Mesenchymal stem cell (in vitro differentiated cells and primary cell): ENCODE measurements at regions not wholly inside any gene's neighbourhood (a gene's known extent, or its start where the extent isn't known, plus 50 kb on each side); places are given as distances from the start of the nearest gene placed in this dataset.

Experiments
- DNase-seq: peaks from one replicate; pipeline ENCODE4 v3.0.0-alpha.2; 2013
- H2AFZ ChIP-seq: one replicate; pipeline ENCODE4 v1.6.1; 2013; ENCODE audit warnings: low read depth, mild to moderate bottlenecking, control low read depth, inconsistent platforms, low read length, moderate library complexity
- H2AK5ac ChIP-seq: 2 replicates; pipeline ENCODE4 v1.6.1; 2013; ENCODE audit warnings: low read length, moderate library complexity, mild to moderate bottlenecking, inconsistent platforms; ENCODE audit not compliant: severe bottlenecking
- H2BK120ac ChIP-seq: one replicate; pipeline ENCODE4 v1.6.1; 2013; ENCODE audit warnings: low read depth, mild to moderate bottlenecking, inconsistent platforms, low read length, moderate library complexity
- H2BK12ac ChIP-seq, 2 experiments: one replicate each; pipeline ENCODE4 v1.6.1; 2013; ENCODE audit warnings: inconsistent platforms in 2 of 2, low read length in 2 of 2, mild to moderate bottlenecking in 2 of 2, moderate library complexity in 2 of 2, control low read depth in 1 of 2
- H2BK15ac ChIP-seq: one replicate; pipeline ENCODE4 v1.6.1; 2013; ENCODE audit warnings: mild to moderate bottlenecking, low read depth, inconsistent platforms; ENCODE audit not compliant: poor library complexity, severe bottlenecking
- H2BK5ac ChIP-seq: 2 replicates; pipeline ENCODE4 v1.6.1; 2013; ENCODE audit warnings: low read depth, mild to moderate bottlenecking, low read length, control low read depth, inconsistent platforms; ENCODE audit not compliant: poor library complexity, severe bottlenecking
- H3K14ac ChIP-seq, 2 experiments: one replicate each; pipeline ENCODE4 v1.6.1; 2013; ENCODE audit warnings: inconsistent platforms in 2 of 2, low read length in 2 of 2, control low read depth in 1 of 2, mild to moderate bottlenecking in 1 of 2, moderate library complexity in 1 of 2
- H3K18ac ChIP-seq, 2 experiments: one replicate each; pipeline ENCODE4 v1.6.1; 2013; ENCODE audit warnings: inconsistent platforms in 2 of 2, low read length in 2 of 2, control low read depth in 1 of 2, low read depth in 1 of 2, mild to moderate bottlenecking in 1 of 2
- H3K23ac ChIP-seq, 2 experiments: one replicate each; pipeline ENCODE4 v1.6.1; 2013; ENCODE audit warnings: inconsistent platforms in 2 of 2, low read length in 2 of 2, mild to moderate bottlenecking in 2 of 2, moderate library complexity in 2 of 2, control low read depth in 1 of 2
- H3K27ac ChIP-seq: 2 replicates; pipeline ENCODE4 v1.5.1; 2013; ENCODE audit warnings: mild to moderate bottlenecking, moderate library complexity, low read length, control low read depth, inconsistent platforms; ENCODE audit not compliant: poor library complexity, severe bottlenecking
- H3K27me3 ChIP-seq, 2 experiments: 2 replicates each; pipeline versions ENCODE4 v1.6.1 to v1.7.0; 2013; ENCODE audit warnings: low read length in 2 of 2, mild to moderate bottlenecking in 2 of 2, moderate library complexity in 2 of 2, control low read depth in 1 of 2, inconsistent platforms in 1 of 2; ENCODE audit not compliant: control insufficient read depth in 1 of 2, insufficient read depth in 1 of 2
- H3K36me3 ChIP-seq, 2 experiments: 2 replicates each; pipeline versions ENCODE4 v1.6.1 to v1.7.0; 2013; ENCODE audit warnings: low read length in 2 of 2, control low read depth in 1 of 2, inconsistent platforms in 1 of 2, low read depth in 1 of 2, mild to moderate bottlenecking in 1 of 2; ENCODE audit not compliant: insufficient read depth in 2 of 2, control insufficient read depth in 1 of 2
- H3K4ac ChIP-seq, 2 experiments: one replicate each; pipeline ENCODE4 v1.6.1; 2013; ENCODE audit warnings: inconsistent platforms in 2 of 2, low read length in 2 of 2, mild to moderate bottlenecking in 2 of 2, moderate library complexity in 2 of 2, control low read depth in 1 of 2, low read depth in 1 of 2
- H3K4me1 ChIP-seq: 2 replicates; pipeline ENCODE4 v1.6.1; 2013; ENCODE audit warnings: low read depth, low read length, control low read depth; ENCODE audit not compliant: control insufficient read depth, insufficient read depth
- H3K4me2 ChIP-seq: 2 replicates; pipeline ENCODE4 v1.6.1; 2013; ENCODE audit warnings: low read length, mild to moderate bottlenecking, inconsistent platforms; ENCODE audit not compliant: poor library complexity, severe bottlenecking
- H3K4me3 ChIP-seq, 2 experiments: 2 replicates each; pipeline versions ENCODE4 v1.5.1 to v1.7.0; 2013; ENCODE audit warnings: low read length in 2 of 2, mild to moderate bottlenecking in 2 of 2, control low read depth in 1 of 2, low read depth in 1 of 2; ENCODE audit not compliant: insufficient read depth in 1 of 2
- H3K79me1 ChIP-seq: replicated peaks from 2 replicates; pipeline ENCODE4 v1.6.1; 2013; ENCODE audit warnings: mild to moderate bottlenecking, control low read depth, low read length, inconsistent platforms; ENCODE audit not compliant: poor library complexity, severe bottlenecking
- H3K9ac ChIP-seq: 2 replicates; pipeline ENCODE4 v1.7.0; 2013; ENCODE audit warnings: mild to moderate bottlenecking, low read length, moderate library complexity
- H3K9me3 ChIP-seq: 2 replicates; pipeline ENCODE4 v1.7.0; 2013; ENCODE audit warnings: mild to moderate bottlenecking, low read length; ENCODE audit not compliant: control insufficient read depth
- H4K8ac ChIP-seq: one replicate; pipeline ENCODE4 v1.6.1; 2013; ENCODE audit warnings: inconsistent platforms, mild to moderate bottlenecking, low read length, moderate library complexity
- H4K91ac ChIP-seq: one replicate; pipeline ENCODE4 v1.6.1; 2013; ENCODE audit warnings: mild to moderate bottlenecking, low read length, inconsistent platforms
- WGBS: methylation state at CpG from one replicate; pipeline ENCODE4 v1.1.7; 2013; ENCODE audit warnings: mixed read lengths; 5-methylcytosine and 5-hydroxymethylcytosine counted together

GRCh38 chrX:46367491-46367890 is 177.7 kb downstream of the ZNF674 start:
- no peak overlapping the region for H2AFZ ChIP-seq
- no peak overlapping the region for H4K91ac ChIP-seq
- H2AK5ac ChIP-seq = no peak overlapping the region
- H2BK12ac ChIP-seq = no peak overlapping the region
- H3K4ac ChIP-seq = no peak overlapping the region
- no peak overlapping the region for H3K18ac ChIP-seq
- H3K4me2 ChIP-seq = no peak overlapping the region
- H3K27ac ChIP-seq = no peak overlapping the region
- H3K4me3 ChIP-seq = no peak overlapping the region
- no peak for DNase-seq
- no peak overlapping the region for H2BK5ac ChIP-seq
- no peaks in the 10 kb centered on the region for H3K9me3 ChIP-seq
- H2BK120ac ChIP-seq = no peak overlapping the region
- H3K36me3 ChIP-seq = no peaks in the 10 kb centered on the region
- no peak overlapping the region for H3K14ac ChIP-seq
- no peaks in the 10 kb centered on the region for H3K4me1 ChIP-seq
- H3K27me3 ChIP-seq = peaks cover 0 to 4% of the 10 kb centered on the region in 2 experiments
- no CpG with 5 or more reads among the region's 2 CpGs for WGBS
- H3K23ac ChIP-seq = no peak overlapping the region
- H3K9ac ChIP-seq = no peak overlapping the region
- H2BK15ac ChIP-seq = no peak overlapping the region
- no peak overlapping the region for H4K8ac ChIP-seq
- H3K79me1 ChIP-seq = no peaks in the 10 kb centered on the region

GRCh38 chrX:46366381-46367207 is 178.6 kb downstream of the ZNF674 start:
- Histone ChIP-seq H3K27ac (no peak overlapping the region), H3K9ac (no peak overlapping the region), H3K23ac (no peak overlapping the region), H2BK12ac (no peak overlapping the region), H3K9me3 (no peaks in the 10 kb centered on the region), H3K14ac (no peak overlapping the region), H2BK5ac (no peak overlapping the region), H4K8ac (no peak overlapping the region), H3K79me1 (no peaks in the 10 kb centered on the region), H4K91ac (no peak overlapping the region), H3K36me3 (no peaks in the 10 kb centered on the region), H3K18ac (no peak overlapping the region), H3K27me3 (peaks cover 0 to 4% of the 10 kb centered on the region in 2 experiments), H3K4me3 (no peak overlapping the region), H3K4ac (no peak overlapping the region), H2BK120ac (no peak overlapping the region), H3K4me2 (no peak overlapping the region), H2BK15ac (no peak overlapping the region), H2AFZ (no peak overlapping the region), H2AK5ac (no peak overlapping the region), H3K4me1 (no peaks in the 10 kb centered on the region)
- WGBS = no CpG with 5 or more reads among the region's 2 CpGs
- DNase-seq = no peak

- Histone ChIP-seq H2AK5ac (no peak overlapping the region), H2BK120ac (no peak overlapping the region), H3K9ac (no peak overlapping the region), H3K27ac (no peak overlapping the region), H3K4ac (no peak overlapping the region), H4K91ac (no peak overlapping the region), H3K4me3 (no peak overlapping the region), H3K79me1 (no peaks in the 10 kb centered on the region), H2AFZ (no peak overlapping the region), H3K14ac (no peak overlapping the region), H3K18ac (no peak overlapping the region), H3K9me3 (peaks cover 29% of the 10 kb centered on the region), H2BK15ac (no peak overlapping the region), H3K23ac (no peak overlapping the region), H3K4me1 (no peaks in the 10 kb centered on the region), H2BK5ac (no peak overlapping the region), H2BK12ac (no peak overlapping the region), H3K27me3 (peaks cover 0 to 55% of the 10 kb centered on the region in 2 experiments), H4K8ac (no peak overlapping the region), H3K4me2 (no peak overlapping the region), H3K36me3 (no peaks in the 10 kb centered on the region)
- WGBS = 80% methylated on average over 1 of the region's 1 CpG
- DNase-seq = no peak
These were observed 190.7 kb downstream of the ZNF674 start for GRCh38 chrX:46354481-46354880.

- Histone ChIP-seq H2BK5ac (no peak overlapping the region), H3K23ac (no peak overlapping the region), H3K36me3 (no peaks in the 10 kb centered on the region), H3K79me1 (no peaks in the 10 kb centered on the region), H3K9me3 (no peaks in the 10 kb centered on the region), H2AK5ac (no peak overlapping the region), H3K27ac (no peak overlapping the region), H3K4me1 (no peaks in the 10 kb centered on the region), H4K91ac (no peak overlapping the region), H2BK120ac (no peak overlapping the region), H2BK12ac (no peak overlapping the region), H3K14ac (no peak overlapping the region), H4K8ac (no peak overlapping the region), H2AFZ (no peak overlapping the region), H3K18ac (no peak overlapping the region), H3K4me3 (no peak overlapping the region), H2BK15ac (no peak overlapping the region), H3K27me3 (peaks cover 0 to 44% of the 10 kb centered on the region in 2 experiments), H3K4ac (no peak overlapping the region), H3K9ac (no peak overlapping the region), H3K4me2 (no peak overlapping the region)
- no CpG with 5 or more reads among the region's 1 CpG for WGBS
- DNase-seq = no peak
These were observed 203.4 kb downstream of the ZNF674 start for GRCh38 chrX:46341767-46342322.
